Stimulated activated CD4-positive, alpha-beta T cell treated with anti-CD3 and anti-CD28 coated beads, TNF-alpha, amount 100 ng/mL, for 4 hours (primary cell): ENCODE measurements at regions not wholly inside any gene's neighbourhood (a gene's known extent, or its start where the extent isn't known, plus 50 kb on each side); places are given as distances from the start of the nearest gene placed in this dataset.

Experiments
- DNase-seq, 3 experiments: peaks; one replicate each; pipeline ENCODE4 v3.0.0-alpha.2; 2020; ENCODE audit warnings: low read depth in 3 of 3

DNA sequence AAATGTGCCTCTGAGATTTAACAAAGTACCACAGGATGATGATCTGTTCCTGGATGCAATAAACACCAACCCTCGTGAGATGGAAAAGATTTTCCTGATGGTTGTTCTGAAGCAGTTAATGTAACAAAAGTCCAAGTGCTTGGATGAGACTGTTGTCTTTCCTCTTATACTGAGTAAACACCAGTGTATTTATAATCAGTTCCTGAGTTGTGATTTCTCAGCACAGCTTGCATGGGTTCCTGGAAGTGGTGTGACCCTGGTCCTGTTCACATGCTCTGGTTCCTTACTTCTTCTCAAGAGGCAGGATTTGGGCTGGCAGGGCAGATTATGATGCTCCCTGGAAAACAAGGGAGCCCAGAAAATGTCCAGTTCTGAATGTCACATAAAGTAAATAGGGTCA is 208.2 kb upstream of the USP24 start:
- no peak for DNase-seq

DNA sequence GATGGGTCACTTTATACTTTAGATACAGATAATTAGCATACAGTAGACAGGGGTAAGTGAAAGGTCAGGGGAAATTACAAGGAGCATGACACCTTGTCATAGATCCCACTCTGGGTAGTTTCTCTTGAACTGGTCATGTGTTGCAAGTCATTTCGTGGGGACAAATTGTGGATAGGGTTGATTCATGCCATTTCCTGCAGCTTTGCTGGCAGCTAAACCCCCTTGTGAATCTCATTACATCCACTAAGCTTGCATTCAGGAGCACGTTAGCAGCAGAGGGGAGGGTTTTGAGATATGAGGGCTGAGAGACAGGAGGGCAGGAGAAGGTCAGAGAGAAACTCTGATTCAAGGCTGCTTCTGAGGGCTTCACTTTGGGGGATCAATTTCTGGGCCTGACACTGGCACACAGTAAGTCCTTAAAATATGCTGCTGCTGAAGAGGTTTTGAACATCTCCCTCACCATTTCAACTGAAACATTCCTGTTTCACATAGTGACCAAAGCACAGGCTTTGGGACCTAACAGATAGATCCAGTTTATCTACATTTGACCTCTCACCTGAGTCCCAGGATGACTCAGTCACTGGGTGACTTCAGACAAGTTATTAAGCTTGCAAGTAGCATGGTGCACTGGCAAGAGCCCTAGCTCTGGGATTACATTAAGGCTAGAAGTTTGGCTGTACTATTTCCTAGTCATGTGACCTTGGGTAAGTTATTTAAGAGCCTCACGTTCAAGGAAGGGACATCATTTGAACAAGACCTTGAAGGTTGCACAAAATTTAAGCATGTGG is 206.0 kb upstream of the USP24 start:
- no peak for DNase-seq

DNA sequence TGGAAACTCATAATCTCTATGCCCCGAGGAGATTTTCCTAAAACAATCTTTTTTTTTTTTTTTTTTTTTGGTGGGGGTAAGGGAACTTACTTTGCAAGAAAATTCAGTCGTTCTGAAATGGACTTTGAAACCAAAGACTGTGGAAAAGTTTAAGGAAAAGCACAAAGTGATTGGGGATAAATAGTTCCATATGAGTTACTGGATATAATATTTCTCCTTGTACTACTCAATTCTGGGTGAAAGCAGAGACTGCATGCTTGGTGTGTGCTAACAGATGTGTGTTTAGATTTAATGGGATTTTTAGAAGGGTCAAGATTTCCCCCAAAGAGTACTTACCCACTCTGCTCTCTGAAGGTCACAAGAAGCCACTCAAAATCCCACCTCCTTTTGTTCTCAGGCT is 204.9 kb upstream of the USP24 start:
- DNase-seq = no peak

DNA sequence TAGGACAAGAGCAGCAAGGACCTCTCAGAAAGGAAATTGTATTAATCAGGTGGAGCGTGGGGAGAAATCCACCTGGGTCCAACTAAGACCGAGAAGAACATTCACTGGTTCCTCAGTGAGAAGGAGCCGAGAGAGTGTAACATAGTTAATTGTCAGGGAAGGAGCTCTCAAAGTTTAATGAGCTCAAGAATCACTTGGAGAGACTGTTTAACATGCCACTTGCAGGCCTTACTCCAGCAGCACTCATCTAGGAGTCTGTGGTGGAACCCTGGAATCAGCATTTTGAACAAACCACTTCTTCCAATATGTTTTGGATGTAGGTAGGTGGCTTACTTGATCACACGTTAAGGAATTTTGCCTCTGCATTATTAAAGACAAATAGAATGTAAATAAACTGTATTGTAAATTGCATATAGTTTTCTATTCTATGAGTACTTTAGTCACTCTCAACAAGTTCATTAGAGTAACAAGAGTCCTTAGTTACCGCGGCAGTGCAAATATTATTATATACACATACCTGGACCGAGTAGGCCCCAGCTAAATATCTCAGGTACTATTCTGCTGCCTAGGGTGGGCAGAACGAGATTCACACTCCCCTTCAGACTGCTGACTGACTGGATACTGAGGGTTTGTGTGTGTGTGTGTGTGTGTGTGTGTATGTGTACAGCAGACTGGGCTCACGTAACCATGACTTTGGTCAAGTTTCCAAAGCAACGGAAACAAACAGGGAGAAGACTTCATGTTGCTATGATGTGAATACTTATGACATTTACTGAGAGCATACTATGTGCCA is 203.2 kb upstream of the USP24 start:
- DNase-seq = no peak

DNA sequence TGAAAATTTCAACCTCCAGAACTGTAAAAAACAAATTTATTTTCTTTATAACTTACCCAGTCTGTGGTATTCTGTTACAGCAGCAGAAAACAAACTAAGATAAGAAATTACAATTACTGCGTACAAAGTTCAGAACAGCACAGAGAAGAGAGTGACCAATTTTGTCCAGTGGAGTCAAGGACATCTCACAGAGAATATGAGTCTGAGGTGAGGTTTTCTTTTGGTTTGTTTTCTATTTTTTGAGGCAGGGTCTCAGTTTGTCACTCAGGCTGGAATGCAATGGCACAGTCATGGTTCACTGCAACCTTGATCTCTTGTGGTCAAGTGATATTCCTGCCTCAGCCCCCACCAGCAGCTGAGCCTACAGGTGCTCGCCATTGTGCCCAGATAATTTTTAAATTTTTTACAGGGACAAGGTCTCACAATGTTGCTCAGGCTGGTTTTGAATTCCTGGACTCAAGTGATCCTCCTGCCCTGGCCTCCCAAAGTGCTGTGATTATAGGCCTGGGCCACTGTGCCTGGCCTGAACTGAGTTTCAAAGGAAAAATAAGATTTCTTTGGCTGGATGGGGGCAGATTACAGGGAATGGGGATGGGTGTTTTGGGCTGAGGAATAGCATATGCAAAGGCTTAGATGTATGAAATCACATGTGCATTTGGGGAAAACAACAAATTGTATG is 201.1 kb upstream of the USP24 start:
- no peak for DNase-seq

DNA sequence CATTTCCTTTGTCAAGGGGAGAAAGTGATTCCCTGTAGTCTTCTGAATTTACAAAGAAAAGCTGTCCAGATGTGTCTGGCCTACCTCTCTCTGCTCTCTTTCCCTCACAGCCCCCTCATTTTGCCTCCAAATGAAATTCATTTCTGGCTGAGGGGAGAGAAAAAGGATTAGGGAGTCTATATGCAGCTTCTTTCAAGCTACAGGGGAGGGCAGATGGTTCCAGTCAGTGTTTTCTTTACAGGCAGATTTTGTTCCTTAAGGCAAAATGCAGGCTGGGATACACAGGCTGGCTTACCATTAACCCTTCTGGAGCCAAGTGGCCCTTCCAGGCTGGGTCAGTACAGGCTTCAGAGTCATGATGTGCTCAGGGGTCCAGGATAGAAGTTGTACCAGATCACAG is 198.1 kb upstream of the USP24 start:
- DNase-seq = no peak

DNA sequence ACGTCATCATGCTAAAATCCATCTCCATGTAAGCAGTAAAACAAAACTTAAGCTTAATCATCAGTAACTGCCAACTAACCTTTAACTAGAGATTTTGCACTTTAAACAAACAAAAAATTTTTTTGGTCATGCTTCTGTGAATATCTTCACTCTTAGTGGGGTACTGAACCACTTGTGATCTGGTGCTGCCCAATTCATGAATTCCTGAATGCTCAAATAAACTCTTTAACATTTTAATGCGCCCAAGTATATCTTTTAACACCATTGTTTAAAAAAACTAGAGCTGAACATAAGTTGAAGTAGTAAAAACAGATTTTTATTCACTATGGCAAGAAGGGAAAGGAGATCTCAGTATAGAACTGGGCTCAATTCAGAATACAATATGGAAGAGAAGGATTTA is 196.9 kb upstream of the USP24 start:
- DNase-seq = no peak

DNA sequence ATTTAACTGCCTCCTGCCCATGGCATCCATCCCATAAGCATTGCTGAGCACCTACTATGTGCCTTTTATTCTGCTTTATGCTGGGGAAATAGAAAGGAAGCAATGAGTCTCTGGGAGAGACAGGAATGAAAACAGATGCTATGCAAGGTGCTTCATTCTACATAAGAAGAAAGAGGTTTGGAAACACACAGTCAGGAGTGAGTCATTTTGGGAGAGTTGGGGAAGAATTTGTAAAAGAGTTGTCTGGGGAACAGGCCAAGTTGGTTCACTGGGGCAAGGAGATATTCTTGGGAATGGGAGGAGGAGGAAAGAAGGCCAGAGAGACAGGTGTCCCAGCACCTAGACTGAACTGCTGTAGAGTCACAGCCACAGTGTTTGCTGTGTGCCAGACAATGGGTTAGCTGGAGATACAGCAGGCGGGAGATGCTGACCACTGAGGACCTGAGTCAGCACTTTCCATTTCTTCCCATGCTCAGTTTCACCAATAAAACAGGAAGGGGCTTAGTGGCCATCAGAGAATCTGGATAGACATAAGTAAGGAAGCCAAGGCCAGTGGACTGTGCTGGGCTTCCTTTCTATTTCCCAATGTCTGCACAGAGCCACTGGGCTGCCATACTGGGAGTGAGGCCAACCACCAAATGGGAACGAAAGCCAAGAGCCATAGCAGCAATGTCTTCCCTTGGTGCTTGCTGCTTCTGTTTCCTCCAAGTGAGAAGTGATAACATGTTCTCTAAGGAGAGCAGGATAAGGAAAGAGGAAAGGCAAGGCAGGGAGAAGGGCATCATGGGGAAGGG is 187.7 kb upstream of the USP24 start:
- DNase-seq = no peak

DNA sequence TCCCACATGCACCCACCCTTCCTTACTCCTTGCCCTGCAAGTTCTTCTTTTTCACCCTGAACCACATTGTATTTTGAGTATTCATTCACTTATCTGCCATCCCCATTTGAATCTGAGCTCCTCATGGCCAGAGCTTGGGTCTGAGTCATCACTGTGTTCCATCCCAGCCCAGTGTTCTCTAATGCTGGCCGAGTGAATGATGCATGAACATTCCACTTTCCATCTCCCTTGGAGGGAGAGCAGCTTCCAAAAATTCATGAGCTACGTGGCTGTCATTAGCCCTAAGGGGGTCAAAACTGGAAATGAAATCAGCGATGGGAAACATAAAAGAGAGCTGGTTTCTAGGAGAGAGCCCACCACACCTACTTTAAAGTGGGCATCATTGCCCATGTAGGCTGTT is 187.0 kb upstream of the USP24 start:
- DNase-seq = no peak

DNA sequence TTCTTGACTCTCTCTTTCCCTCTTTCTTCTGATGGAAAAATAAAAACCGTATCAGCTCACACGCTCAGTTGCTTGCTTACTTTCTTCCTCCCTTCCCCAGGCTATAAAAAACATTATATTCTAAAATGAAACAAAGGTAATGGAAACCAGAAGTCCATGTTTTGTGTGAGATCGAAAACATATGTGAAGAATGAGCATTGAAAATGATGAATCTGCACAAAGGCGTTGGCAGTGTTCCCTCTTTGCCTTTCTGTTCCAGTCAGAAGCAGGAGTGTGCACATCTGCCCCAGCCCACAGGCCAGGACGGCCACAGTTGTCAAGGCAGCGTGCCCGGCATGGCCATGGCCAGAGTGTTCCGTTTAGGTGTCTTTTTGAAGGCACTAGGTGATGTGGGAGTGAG is 185.3 kb upstream of the USP24 start:
- DNase-seq = no peak

DNA sequence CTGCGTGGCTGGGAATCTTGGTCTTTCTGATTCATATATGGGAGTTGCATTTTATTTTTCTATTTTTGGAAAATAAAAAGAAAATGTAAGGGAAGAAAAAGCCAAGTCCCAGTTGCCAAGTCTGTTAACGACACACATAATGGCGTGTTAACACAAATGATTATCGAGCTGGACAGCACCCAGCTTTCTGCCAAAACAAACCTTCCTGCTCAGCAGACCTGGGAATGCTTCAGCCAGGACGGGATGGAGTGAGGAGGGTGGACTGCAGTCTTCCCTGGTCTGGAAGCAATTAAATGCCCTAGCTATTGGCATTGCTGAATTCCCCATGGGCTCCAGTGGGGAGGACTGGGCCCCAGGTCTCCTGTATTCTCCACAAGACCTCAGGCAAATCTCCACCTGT is 184.2 kb upstream of the USP24 start:
- no peak for DNase-seq

DNA sequence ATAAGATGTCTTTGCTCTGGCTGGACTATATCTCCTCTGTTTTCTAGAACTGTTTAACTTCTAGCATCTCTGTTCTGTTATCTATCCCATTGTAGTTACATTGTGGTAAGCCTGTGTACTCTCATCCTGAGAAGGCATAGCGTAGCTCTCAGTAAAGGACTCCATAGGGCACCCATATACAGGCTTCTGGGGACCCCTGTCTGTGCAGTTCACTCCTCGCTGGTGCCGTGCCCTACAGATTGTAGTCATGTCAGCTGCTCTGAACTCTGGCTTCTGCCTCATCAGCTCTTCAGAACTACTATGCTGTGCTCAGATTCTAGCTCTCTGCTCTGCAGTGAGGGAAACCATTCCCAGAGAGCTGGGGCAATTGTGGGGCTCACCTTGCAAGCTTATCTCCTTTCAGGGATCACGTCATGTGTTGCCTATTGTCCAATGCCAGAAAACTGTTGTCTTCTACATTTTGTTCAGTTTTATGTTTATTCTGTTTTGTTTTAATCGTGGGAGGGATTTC is 181.3 kb upstream of the USP24 start:
- DNase-seq = no peak

DNA sequence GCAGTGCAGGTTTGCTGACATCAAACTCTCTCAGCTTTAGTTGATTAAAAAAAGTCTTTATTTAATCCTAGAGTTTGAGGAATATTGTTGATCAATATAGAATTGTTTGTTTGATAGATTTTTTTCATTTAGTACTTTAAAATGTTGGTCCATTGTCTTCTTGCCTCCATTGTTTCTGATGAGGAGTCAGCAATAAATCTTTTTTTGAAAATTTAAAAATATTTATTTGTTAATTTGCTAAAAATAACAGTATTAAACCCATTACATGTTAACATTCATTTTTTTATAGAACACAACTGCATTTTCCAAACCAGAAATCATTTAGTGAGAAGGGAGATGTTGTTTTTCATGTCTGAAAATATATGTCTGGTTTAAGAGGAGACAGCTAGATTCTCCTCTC is 173.8 kb upstream of the USP24 start:
- no peak for DNase-seq

DNA sequence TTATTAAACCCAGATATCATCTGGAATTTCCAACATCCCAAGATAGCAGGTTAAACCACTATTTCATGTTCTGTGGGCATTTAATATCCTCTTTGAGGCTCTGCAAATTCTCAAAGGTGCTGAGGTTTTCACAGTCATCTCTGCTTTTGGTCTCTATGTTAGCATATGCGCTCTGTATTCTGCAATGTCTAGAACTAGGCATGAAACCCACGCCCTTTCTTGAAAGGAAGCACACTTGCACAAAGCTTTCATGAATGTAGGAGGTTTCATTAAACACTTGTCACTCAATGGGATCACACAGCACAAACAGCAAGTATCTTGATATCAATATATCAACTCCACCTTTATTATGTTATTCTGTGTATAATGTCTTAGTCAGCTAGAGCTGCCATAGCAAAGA is 172.0 kb upstream of the USP24 start:
- no peak for DNase-seq

DNA sequence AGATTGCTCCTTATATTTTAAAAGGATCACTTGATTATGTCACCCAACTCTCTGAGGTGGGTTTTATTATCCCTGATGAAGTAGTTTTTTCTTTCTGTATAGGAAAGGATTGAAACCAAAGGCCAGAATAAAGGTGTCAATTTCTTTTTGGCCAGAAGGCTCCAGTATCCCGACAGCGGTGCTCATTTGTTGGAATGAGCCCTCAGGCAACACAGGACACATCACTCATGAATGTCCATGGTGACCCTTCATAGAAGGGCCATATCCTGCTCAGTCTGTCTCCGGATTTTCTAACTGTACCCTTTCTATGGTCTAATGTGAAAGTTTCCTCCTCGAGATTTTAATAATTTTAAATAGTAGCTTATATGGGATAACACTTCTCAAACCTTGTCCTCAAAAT is 171.3 kb upstream of the USP24 start:
- no peak for DNase-seq

DNA sequence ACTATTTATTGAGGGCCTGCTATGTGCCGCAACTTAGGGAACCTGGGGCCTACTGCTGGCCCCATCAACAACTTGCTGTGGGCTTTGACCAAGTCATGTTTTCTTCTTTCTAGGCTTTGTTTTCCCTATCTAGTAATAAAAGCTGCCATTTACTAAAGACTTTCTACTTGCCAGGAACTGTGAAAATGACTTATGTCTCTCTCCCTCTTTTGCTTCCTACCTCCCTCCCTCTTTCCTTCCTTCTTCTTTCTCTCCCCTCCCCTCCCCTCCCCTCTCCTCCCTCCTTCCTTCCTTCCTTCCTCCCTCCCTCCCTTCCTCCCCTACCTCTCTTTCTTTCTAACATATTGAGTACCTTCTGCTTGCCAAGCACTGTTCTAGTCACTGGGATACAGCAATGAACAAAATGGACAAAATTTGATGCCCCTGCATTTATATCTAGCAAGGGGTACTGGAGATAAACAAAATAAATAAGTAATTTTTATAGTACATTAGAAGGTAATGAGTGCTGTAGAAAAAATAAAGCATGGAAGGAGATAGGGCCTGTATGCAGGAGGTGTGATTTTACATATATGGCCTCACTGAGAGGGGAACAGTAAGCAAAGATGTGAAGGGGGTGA is 170.3 kb upstream of the USP24 start:
- DNase-seq = no peak

DNA sequence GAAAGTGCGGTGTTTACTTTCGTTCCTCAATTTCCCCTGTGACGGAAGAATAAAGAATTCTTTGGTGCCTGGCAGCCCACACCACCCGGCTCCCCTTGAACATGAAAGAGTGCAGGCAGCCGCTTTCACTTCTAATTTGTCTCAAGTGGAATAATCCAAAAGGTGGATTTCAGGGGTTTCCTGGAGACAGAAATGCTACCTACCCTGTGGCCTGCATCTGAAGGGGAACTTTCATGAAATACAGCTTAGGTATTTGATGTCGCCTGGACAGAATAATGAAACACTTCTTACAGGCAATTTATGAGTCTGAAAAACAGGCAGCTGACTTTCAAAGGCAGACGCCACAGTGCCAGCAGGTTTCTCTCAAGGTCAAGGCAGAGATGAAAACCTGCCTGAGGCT is 169.5 kb upstream of the USP24 start:
- DNase-seq = no peak

DNA sequence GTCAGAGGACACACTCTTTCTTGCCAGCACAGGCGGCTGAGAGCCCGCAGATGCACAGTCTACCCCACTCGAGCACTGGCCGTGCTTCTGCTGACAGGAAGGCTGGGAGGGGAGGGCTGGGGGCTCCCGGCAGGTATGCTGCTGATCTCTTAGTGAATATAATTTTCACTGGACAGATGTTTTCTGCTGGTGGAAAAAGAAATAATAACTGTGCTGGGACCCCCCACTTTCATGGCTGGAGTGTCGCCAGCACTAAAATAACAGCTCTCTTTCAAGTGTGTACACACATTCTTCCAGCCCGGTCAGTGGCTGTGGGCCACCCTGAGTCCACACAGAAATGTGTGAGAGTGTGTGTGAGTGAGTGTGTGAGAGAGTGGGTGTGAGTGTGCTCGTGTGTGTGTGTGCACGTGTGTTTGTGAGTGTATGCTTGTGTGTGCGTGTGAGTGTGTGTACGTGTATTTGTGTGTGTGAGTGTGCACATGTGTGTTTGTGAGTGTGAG is 167.7 kb upstream of the USP24 start:
- no peak for DNase-seq

DNA sequence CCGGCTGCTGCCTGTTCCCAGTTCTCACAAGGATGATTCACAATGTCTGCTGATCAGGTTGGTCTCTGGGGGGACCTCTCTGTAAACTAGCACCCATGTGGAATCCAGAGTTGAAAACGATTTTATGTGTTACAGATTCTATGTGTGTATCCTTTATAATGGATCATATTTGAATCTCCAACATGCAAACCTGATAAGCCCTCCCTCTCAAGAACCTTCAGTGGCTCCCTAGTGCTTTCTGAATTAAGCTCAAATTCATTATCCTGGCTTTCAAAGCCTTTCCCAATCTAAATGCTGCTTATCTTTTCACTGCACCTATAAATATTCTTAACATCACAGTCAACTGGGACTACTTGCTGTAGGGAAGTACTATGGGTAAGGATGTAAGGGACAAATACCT is 166.8 kb upstream of the USP24 start:
- DNase-seq = no peak

DNA sequence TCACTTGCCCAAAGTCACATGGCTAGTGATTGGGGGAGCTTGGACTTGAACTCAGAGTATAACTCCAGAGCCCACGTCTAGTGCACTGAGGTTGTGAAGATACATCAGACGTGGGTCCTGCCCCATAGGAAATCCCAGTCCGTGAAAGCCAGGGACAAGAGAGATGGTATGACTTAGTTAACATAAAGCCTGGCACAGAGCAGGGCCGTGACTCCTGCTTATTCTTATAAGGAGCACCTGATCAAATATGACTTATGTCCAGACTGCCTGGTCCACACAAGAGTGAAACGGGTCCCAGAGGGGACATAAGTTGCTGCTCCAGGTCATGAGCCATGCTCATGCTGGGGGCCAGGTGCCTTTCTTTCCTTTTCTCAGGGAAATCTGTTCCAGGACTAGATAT is 166.3 kb upstream of the USP24 start:
- no peak for DNase-seq

DNA sequence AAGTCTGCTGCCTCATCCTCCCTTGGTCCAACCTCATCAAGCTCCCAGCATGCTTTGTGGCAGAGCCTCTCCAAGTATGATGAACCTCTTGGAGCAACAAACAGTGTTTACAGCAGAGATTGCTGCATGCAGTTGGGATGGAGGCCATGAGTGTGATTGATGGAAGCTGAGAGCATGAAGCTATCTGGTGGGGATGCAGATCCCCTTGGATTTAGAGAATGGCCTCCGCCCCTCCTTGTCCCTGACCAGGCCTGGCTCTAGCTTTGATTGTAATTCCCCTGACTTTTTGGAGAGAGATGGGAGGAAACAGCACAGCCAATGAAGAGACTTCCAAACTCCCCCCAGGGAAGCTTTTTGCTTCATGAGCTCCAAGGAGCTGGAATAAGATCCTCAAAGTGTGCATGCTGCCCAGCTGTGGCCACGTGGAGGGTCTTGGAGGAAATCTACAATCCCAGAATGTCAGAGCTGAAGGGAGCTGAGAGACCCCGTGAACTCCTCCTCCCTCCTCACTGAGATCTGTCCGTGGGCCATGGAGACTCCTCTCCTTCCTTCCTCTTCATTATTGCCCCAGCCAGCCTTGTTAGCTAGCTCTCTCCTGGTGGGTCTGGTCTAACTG is 165.3 kb upstream of the USP24 start:
- DNase-seq = no peak
